ENCODE measurements at regions not wholly inside any gene's neighbourhood (a gene's known extent, or its start where the extent isn't known, plus 50 kb on each side); places are given as distances from the start of the nearest gene placed in this dataset.

DNA sequence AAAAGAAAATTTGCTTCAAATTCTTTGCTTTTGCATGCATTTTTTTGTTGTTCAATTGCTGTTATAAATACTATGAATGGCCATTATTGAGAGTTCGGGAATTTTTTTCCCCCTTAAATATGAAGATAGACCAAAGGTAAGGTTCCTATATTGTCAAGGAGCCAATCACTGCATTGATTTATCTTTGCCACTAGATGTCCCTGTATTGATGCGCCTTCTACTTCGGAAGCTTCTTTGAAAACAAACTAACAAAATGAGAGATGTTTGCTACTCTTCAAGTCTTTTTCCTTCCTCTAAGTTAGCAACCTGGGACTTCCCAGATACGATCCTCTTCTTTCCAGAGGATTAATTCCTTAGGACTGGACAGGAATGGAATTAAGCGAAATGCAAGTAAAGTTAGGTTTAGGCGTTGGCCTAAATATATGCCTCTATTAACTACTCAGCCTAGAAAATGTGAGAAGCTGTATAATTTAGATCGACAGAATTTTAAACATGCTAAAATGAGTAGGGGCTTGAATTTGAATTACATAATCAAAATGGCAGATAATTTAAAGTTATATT is 318.1 kb downstream of the AEBP2 start (continued):
- no peak for TF ChIP-seq MAZ (IDR thresholded peaks at IDR 0.05; ENCODE audit: borderline replicate concordance, low read depth, low read length)

DNA sequence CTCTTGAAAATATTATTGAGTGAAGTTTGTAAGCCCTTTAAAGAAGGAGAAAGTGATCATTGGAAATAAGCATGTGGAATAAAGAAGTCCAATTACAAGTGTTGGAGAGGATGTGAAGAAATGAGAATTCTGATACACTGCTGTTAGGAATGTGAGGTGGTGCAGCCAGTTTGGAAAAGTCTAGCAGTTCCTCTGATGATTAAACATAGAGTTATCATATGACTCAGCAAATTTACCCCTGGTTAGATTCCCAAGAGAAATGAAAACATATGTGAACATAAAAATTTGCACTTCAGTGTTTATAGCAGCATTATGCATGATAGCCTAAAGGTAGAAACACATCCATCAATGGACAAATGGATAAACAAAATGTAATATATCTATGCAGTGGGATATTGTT is 319.9 kb downstream of the AEBP2 start:
- Histone ChIP-seq H3K9me1 (ENCODE audit: insufficient read depth, low read length) (peaks cover 2% of the 10 kb centered on the region; the same call in 1 of the 2 replicates), H3K14ac (replicated peaks; ENCODE audit: low read depth, low read length) (no peak overlapping the region), H3K79me1 (ENCODE audit: low read depth in 1 of 2, low read length in 2 of 2) (no peaks in the 10 kb centered on the region), H3K56ac (ENCODE audit: extremely low read depth, insufficient read depth, low read length) (no peak overlapping the region), H2BK5ac (ENCODE audit: low read depth, low read length, poor library complexity, severe bottlenecking) (peak overlapping the region; percentile 58), H3K18ac (ENCODE audit: low read depth, low read length) (no peak overlapping the region), H3K4me3 (ENCODE audit: insufficient read depth, low read depth, low read length) (no peak overlapping the region), H3K27ac (ENCODE audit: insufficient read depth, low read length) (no peak overlapping the region), H4K8ac (ENCODE audit: low read depth in 2 of 2, low read length in 2 of 2) (0 out of 4 replicates have a peak overlapping the region, but pooled peaks of 1 of the 2 experiments have one; percentile 18), H2BK20ac (ENCODE audit: low read depth, low read length) (no peak overlapping the region), H4K5ac (ENCODE audit: low read depth, low read length) (no peak overlapping the region), H4K91ac (ENCODE audit: insufficient read depth, low read depth, low read length) (no peak overlapping the region), H2BK15ac (ENCODE audit: low read depth, low read length) (no peak overlapping the region), H3K23ac (ENCODE audit: low read depth, low read length) (no peak overlapping the region), H3K4me1 (ENCODE audit: control insufficient read depth, insufficient read depth, low read length) (peaks cover 4% of the 10 kb centered on the region; the same call in 1 of the 2 replicates), H2AK9ac (replicated peaks; ENCODE audit: low read depth, low read length, poor library complexity) (no peak overlapping the region), H3K27me3 (ENCODE audit: control insufficient read depth, insufficient read depth, low read length) (no peaks in the 10 kb centered on the region), H4K20me1 (ENCODE audit: insufficient read depth, low read length) (no peaks in the 10 kb centered on the region), H3K9me3 (ENCODE audit: control insufficient read depth, insufficient read depth, low read length) (no peaks in the 10 kb centered on the region), H3K9ac (ENCODE audit: low read depth, low read length) (no peak overlapping the region), H2AK5ac (ENCODE audit: low read depth, low read length) (no peak overlapping the region), H2BK120ac (ENCODE audit: low read depth, low read length) (peak overlapping the region; percentile 88), H3K4ac (ENCODE audit: low read depth, low read length) (no peak overlapping the region), H3K36me3 (ENCODE audit: control insufficient read depth, insufficient read depth, low read length) (no peaks in the 10 kb centered on the region), H3K4me2 (ENCODE audit: low read depth, low read length) (no peak overlapping the region), H2AFZ (replicated peaks; ENCODE audit: low read length, poor library complexity) (no peak overlapping the region)
- POLR2A ChIA-PET (ENCODE audit: unreplicated experiment): no interaction called here
- intact Hi-C loops (cut with micrococcal nuclease) (loop anchor here (2.0 to 10.0 kb wide), 5 partner anchors 133 to 843 kb away; partner anchors contain the start of gene PDE3A), dilution Hi-C loops (cut with HindIII; ENCODE audit: low sequenced_read_pairs, unreplicated experiment) (no loop called here), in situ Hi-C loops (cut with MboI; ENCODE audit: low sequenced_read_pairs) (loop anchor here (10.0 to 25.0 kb wide), 3 partner anchors 136 to 836 kb away; no protein-coding TSS in a partner anchor)
- CTCF ChIA-PET: no interaction called here
- no peak for TF ChIP-seq MAZ (IDR thresholded peaks at IDR 0.05; ENCODE audit: borderline replicate concordance, low read depth, low read length)
- TF ChIP-seq CEBPB (IDR thresholded peaks at IDR 0.05; ENCODE audit: low read depth, low read length): 0 out of 2 replicates have a peak, but pooled peaks have one; percentile 4
- TF ChIP-seq MAFK (IDR thresholded peaks at IDR 0.05; ENCODE audit: low read depth, low read length): peak; percentile 99
- no peak for TF ChIP-seq MXI1 (IDR thresholded peaks at IDR 0.05; ENCODE audit: borderline replicate concordance, low read depth, low read length)
- peak; percentile 35; the same call in 1 of the 2 replicates for TF ChIP-seq FOS (IDR thresholded peaks at IDR 0.05; ENCODE audit: low read depth, low read length)
- peak; percentile 100 for TF ChIP-seq NFE2L2 (IDR thresholded peaks at IDR 0.05; ENCODE audit: low read depth, low read length)
- ATAC-seq (ENCODE audit: low read depth) (peak; percentile 84), DNase-seq (peak; percentile 77)
- no TSS peak for BruUV-seq (replicated peaks)
